ENCODE measurements at regions not wholly inside any gene's neighbourhood (a gene's known extent, or its start where the extent isn't known, plus 50 kb on each side); places are given as distances from the start of the nearest gene placed in this dataset.

DNA sequence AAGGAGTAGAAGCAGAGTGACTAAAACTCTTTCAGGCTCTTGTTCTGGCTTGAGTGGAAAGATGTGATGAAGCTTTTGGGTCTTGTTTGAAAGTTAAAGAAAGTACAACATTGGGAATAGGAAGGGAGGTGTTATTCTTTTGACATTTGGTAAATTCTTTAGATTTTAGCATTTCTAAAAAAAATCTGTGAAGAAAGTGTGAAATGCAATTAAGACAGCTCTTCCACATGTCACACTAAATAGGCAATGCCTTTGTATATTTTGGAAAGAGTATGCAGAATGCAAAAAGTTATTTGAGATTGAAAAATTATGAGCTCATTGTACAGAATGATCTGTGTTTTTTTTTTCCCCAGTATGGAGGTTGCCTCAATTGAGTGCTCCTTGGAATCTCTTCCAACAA is 532.2 kb upstream of the DPPA4 start:
- TF ChIP-seq, protein P1, sequence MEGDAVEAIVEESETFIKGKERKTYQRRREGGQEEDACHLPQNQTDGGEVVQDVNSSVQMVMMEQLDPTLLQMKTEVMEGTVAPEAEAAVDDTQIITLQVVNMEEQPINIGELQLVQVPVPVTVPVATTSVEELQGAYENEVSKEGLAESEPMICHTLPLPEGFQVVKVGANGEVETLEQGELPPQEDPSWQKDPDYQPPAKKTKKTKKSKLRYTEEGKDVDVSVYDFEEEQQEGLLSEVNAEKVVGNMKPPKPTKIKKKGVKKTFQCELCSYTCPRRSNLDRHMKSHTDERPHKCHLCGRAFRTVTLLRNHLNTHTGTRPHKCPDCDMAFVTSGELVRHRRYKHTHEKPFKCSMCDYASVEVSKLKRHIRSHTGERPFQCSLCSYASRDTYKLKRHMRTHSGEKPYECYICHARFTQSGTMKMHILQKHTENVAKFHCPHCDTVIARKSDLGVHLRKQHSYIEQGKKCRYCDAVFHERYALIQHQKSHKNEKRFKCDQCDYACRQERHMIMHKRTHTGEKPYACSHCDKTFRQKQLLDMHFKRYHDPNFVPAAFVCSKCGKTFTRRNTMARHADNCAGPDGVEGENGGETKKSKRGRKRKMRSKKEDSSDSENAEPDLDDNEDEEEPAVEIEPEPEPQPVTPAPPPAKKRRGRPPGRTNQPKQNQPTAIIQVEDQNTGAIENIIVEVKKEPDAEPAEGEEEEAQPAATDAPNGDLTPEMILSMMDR (IDR thresholded peaks at IDR 0.05): no peak
- TF ChIP-seq POLR2A (IDR thresholded peaks at IDR 0.05): no peak

Measured in prostate gland (tissue), 2 donors.